Stomach (tissue), 4 donors: ENCODE measurements at regions not wholly inside any gene's neighbourhood (a gene's known extent, or its start where the extent isn't known, plus 50 kb on each side); places are given as distances from the start of the nearest gene placed in this dataset.

Experiments used
- EP300 ChIP-seq: sonication (generic); formaldehyde crosslinking; IDR thresholded peaks from one replicate; pipeline ENCODE4 v1.6.1; 2017; ENCODE audit warnings: antibody characterized with exemption
- POLR2A ChIP-seq, 4 donors: fragments of 450-650 bp; IDR thresholded peaks; one replicate each; pipeline ENCODE4 v1.6.1; 2016; ENCODE audit warnings: antibody characterized with exemption in 4 of 4, control low read depth in 2 of 4, mild to moderate bottlenecking in 1 of 4, moderate library complexity in 1 of 4
- POLR2AphosphoS5 ChIP-seq, 3 donors: sonication (generic); formaldehyde crosslinking; IDR thresholded peaks; one replicate each; pipeline ENCODE4 v1.6.1; 2016; ENCODE audit warnings: antibody characterized with exemption in 3 of 3
- TF ChIP-seq, protein P1 (sequence below), 7 experiments: fragments of 450-650 bp in 4 of 7; fragments of 200-600 bp in 3 of 7; sonication (generic) in 3 of 7; IDR thresholded peaks; one replicate each; pipeline ENCODE4 v1.5.1; 2016 to 2019; ENCODE audit warnings: antibody characterized with exemption in 7 of 7, control low read depth in 2 of 7, mild to moderate bottlenecking in 1 of 7

DNA sequence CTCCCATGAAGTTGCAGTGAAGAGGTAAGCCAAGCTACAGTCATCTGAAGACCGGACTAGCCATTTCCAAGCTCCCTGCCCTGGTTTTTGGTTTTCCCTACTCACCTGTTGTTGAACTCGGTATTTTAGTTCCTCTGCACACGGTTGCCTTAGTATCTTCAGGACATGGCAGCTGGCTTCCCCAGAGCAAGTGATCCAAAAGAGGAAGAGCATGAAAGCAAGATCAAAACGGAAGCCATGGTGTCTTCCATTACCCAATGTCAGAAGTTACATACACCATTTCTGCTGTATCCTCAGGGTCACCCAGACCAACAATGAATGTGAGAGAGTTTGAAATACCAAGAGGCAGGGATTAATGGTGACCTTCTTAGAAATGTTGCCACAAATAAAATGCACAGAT lies 276.6 kb upstream of the CNR1 start:
- TF ChIP-seq, protein P1, sequence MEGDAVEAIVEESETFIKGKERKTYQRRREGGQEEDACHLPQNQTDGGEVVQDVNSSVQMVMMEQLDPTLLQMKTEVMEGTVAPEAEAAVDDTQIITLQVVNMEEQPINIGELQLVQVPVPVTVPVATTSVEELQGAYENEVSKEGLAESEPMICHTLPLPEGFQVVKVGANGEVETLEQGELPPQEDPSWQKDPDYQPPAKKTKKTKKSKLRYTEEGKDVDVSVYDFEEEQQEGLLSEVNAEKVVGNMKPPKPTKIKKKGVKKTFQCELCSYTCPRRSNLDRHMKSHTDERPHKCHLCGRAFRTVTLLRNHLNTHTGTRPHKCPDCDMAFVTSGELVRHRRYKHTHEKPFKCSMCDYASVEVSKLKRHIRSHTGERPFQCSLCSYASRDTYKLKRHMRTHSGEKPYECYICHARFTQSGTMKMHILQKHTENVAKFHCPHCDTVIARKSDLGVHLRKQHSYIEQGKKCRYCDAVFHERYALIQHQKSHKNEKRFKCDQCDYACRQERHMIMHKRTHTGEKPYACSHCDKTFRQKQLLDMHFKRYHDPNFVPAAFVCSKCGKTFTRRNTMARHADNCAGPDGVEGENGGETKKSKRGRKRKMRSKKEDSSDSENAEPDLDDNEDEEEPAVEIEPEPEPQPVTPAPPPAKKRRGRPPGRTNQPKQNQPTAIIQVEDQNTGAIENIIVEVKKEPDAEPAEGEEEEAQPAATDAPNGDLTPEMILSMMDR (IDR thresholded peaks at IDR 0.05): no peak
- TF ChIP-seq POLR2A (IDR thresholded peaks at IDR 0.05) (no peak), EP300 (no peak), POLR2AphosphoS5 (IDR thresholded peaks at IDR 0.05) (no peak)
